GM10248 (cell line): ENCODE measurements at regions not wholly inside any gene's neighbourhood (a gene's known extent, or its start where the extent isn't known, plus 50 kb on each side); places are given as distances from the start of the nearest gene placed in this dataset.

Source experiments
- CTCF ChIA-PET: fragments of 300-600 bp; sonication (Branson Sonifier 250); formaldehyde crosslinking; extraction: SDS; loops from one replicate; lab custom pipeline; 2021; ENCODE audit warnings: antibody characterized with exemption; lab: Yijun Ruan, JAX
- POLR2A ChIA-PET: fragments of 350-650 bp; sonication (Branson Sonifier 250); formaldehyde crosslinking; extraction: SDS; loops from one replicate; lab custom pipeline; 2020; ENCODE audit warnings: antibody characterized with exemption; lab: Yijun Ruan, JAX
- DNase-seq: peaks from one replicate; pipeline ENCODE4 v3.0.0; 2012; ENCODE audit errors: extremely low spot score
- TF ChIP-seq, protein P1 (sequence below): IDR thresholded peaks from 2 replicates; pipeline ENCODE4 v1.5.1; 2012; ENCODE audit warnings: mild to moderate bottlenecking, low read depth; ENCODE audit errors: extremely low read depth, missing control alignments, control extremely low read depth

DNA sequence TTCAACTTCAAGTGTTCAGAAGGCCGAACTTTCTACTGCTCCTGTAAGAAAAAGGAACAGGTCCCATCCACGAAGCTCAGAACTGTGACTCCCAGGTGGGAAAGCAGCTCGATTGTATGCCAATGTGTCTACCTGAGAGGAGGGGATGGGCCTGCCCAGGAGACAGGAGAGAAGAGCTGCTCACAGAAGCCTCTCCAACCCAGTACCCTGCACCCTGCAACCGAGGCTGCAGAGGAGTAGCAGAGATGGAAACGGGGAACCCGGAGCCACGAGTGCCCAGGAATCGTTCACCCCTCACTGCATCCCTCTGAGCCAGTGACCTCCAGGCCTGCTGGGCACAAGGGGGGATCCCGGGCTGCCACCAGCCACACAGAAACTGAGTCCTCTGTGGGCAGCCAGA is 86.5 kb upstream of the PRR23E start:
- TF ChIP-seq, protein P1, sequence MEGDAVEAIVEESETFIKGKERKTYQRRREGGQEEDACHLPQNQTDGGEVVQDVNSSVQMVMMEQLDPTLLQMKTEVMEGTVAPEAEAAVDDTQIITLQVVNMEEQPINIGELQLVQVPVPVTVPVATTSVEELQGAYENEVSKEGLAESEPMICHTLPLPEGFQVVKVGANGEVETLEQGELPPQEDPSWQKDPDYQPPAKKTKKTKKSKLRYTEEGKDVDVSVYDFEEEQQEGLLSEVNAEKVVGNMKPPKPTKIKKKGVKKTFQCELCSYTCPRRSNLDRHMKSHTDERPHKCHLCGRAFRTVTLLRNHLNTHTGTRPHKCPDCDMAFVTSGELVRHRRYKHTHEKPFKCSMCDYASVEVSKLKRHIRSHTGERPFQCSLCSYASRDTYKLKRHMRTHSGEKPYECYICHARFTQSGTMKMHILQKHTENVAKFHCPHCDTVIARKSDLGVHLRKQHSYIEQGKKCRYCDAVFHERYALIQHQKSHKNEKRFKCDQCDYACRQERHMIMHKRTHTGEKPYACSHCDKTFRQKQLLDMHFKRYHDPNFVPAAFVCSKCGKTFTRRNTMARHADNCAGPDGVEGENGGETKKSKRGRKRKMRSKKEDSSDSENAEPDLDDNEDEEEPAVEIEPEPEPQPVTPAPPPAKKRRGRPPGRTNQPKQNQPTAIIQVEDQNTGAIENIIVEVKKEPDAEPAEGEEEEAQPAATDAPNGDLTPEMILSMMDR = no peak
- POLR2A ChIA-PET = no interaction called here
- DNase-seq = no peak
- CTCF ChIA-PET = interaction anchor here (1.5 kb wide), 1 partner anchor 31 kb away, joined by 4 read pairs; no protein-coding TSS in a partner anchor

DNA sequence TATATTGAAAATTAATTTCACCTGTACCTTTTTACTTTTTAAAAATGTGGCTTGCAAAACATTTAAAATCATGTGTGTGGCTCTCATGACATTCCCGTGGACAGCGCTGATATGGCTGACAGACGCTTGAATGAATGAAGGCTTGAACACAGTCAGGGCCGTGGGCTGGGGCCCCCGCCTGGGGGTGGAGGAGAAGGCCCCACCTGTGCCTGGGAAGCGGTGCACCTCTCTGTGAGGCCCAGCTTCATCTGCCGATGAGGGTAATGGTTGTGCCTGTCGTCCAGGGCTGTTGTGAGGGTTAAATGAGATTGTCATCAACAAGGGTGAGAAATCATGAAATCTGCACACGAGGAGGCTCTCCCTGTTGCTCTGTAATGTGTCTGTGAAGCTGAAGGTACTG is 85.9 kb upstream of the PRR23E start:
- TF ChIP-seq, protein P1 = no peak
- CTCF ChIA-PET = no interaction called here
- POLR2A ChIA-PET = no interaction called here
- DNase-seq = no peak

DNA sequence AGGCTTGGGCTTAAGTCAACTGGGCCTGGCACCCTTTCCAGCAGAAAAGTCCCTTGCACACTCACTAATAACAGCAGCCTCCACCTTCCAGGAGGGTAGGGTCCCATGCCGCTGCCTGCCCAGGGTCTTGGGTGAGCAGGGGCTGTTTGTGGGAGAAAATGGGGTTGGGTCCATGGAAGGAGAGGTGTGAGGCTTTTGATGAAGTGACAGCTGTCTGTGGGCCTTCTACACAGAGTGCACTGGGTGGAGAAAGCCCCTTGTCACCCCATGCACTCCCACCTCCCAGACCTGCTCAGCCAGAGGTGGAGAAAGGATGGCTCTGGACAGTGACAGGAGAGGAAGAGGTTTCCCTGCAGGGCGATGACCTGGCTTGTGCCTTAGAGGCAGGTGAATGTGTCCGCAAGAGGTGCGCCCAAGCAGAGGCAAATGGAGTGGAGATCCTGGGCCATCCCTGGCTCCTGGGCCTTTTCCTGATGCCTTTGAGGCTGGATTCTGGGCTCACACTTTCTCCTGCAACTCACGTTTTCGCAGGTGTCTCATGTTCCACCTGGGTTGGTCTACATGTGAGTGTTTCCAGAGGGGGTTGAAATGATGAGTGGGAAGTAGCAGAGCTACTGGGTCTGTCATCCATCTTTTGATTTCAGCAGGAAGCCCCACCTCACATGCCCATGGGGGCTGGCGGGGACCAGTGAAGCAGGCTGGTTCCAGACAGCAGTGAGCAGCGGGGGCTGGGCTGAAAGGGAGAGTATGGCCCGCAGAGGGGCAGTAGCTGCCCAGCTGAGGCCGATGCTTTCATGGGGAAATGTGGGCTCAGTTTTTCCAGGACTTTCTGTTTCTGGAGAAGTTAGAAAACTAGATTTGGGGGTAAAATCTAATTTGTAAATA is 85.2 kb upstream of the PRR23E start:
- POLR2A ChIA-PET = no interaction called here

DNA sequence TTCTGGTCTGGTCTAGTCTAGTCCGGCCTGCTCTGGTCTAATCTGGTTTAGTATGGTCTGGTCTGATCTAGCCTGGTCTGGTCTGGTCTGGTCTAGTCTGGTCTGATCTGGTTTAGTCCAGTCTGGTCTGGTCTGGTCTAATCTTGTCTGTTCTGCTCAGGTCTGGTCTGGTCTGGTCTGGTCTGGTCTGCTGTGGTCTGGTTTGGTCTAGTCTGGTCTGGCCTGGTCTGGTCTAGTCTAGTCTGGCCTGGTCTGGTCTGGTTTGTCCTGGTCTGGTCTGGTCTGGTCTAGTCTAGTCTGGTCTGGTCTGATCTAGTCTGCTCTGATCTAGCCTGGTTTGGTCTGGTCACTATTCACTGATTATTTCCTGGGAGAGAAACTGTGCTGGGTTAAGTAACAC is 84.1 kb upstream of the PRR23E start:
- TF ChIP-seq, protein P1 = no peak
- CTCF ChIA-PET = no interaction called here
- DNase-seq = no peak
- POLR2A ChIA-PET = no interaction called here

More for the DNA sequence above, 85.2 kb upstream of the PRR23E start:
- CTCF ChIA-PET = no interaction called here
- TF ChIP-seq, protein P1 = no peak
- DNase-seq = no peak

DNA sequence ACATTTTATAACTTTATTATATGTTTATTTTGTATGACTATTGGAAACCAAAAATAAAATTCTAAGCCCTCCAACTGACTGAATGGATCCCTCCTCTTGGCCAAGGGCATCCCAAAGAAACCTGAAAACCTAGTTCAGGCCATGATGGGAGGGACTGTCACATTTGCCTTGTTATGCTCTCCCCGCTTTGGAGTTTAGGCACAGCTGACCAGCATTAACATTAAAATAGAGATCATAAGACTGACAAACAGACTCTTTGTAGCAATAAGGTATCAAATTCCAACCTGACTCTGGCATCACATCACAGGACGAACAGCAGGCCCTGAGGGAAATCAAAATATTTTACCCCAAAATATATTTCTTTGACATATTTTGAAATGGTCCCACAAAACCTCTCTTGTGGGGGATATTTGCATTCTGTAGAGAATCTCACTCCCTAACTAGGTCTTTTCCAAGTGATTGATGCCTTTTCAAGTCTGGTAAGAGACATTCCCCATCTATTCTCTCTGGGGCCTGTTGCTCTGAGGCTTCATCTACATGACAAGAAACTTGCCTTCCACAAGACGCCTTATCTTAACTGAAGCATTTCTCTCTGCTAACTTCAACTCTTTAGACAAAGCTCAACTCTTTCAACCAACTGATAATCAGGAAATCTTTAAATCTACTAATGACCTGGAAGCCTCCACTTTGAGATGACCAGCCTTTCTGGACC is 81.8 kb upstream of the PRR23E start:
- ChIA-PET CTCF (interaction anchor here (1.6 kb wide), 1 partner anchor 13 kb away, joined by 3 read pairs; no protein-coding TSS in a partner anchor), POLR2A (no interaction called here)
- TF ChIP-seq, protein P1 = no peak
- DNase-seq = no peak

DNA sequence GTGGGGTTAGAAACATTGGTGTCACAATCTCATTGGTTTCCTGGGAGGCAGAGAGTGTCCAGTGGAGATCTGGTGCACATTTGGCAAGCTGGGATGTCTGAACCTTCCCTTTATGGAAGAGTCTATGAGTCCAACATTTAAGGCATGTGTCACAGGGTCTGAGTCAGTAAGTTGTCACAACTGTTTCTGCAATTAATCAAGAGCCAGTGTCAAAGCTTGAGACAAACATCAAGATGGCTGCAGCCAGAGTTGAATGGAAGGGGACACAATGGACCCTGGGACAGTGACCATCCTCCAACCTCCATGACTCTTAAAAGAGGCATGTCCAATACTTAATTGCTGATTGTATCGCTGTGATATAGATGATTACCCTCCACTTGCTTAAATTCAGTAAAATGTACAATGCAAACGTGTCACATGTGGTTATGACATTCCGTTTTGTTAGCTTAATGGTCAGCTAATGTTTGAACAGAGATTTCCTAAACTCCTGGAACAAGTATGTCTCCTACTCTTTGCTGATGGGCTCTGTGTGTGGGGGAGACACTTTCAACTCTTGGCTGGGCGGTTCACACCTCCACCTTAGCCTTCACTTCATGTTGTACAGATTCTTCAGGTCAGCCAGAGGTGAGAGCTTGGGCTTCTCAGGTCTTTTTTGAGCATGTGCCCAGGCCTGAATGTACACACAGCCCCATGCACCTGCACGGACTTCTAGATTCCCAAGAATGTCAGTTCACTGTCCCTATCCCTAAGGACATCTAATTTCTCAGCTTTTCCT is 79.9 kb upstream of the PRR23E start:
- ChIA-PET POLR2A (no interaction called here), CTCF (interaction anchor here (1.0 to 2.3 kb wide), 2 partner anchors 9 to 334 kb away, joined by 3 to 9 read pairs; no protein-coding TSS in a partner anchor)
- TF ChIP-seq, protein P1 = no peak
- no peak for DNase-seq
